Activated CD4-positive, alpha-beta T cell treated with anti-CD3 and anti-CD28 coated beads, Interleukin-10, Interleukin-2, amounts not matched to agents 100 ng/mL and 50 ng/mL, durations not matched to agents 16 hours and 8 hours (primary cell): ENCODE measurements at regions not wholly inside any gene's neighbourhood (a gene's known extent, or its start where the extent isn't known, plus 50 kb on each side); places are given as distances from the start of the nearest gene placed in this dataset.
"Not testable (repeated sequence)": the region's sequence is repeated elsewhere in the genome, so short reads cannot be mapped to it uniquely, and the experiment has no call there.

Experiments
- DNase-seq: peaks from one replicate; pipeline ENCODE4 v3.0.0-alpha.2; 2020

DNA sequence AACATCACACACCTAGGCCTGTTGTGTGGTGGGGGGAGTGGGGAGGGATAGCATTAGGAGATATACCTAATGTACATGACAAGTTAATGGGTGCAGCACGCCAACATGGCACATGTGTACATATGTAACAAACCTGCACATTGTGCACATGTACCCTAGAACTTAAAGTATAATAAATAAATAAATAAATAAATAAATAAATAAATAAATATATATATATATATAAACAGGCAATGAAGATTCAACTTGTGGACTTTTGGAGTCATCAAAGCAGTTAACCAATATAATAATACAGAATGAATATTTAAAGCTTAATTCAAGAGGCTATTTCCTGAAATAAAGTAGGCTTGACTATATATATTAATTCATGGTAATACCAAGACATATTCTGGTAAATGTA is 167.0 kb downstream of the FOXD2 start:
- DNase-seq = not testable (repeated sequence)

DNA sequence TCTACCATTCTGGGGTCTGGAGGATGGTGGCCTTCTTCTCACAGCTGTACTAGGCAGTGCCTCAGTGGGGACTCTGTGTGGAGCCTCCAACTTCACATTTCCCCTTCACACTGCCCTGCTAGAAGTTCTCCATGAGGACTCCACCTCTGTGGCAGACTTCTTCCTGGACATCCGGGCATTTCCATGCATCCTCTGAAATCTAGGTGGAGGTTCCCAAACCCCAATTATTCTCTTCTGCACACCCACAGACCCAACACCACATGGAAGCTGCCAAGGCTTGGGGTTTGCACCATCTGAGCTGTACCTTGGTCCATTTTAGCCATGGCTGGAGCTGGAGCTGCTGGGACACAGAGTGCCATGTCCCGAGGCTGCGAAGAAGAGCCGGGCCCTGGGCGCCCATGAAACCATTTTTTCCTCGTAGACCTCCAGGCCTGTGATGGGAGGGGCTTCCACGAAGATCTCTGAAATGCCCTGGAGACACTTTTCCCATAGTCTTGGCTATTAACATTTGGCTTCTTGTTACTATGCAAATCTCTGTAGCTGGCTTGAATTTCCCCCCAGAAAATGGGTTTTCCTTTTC is 170.5 kb downstream of the FOXD2 start:
- DNase-seq = no peak

DNA sequence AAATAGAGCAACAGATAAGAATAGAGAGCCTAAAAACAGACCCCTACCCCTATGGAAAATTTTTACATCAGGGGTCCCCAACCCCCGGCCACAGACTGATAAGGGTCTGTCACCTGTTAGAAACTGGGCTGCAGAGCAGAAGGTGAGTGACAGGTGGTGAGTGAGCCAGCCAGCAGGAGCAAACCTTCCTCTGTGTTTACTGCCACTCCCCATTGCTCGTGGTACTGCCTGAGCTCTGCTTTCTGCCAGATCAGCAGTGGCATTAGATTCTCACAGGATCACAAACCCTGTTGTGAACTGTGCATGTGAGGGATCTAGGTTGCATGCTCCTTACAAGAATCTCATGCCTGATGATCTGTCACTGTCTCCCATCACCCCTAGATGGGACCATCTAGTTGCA is 174.1 kb downstream of the FOXD2 start:
- no peak for DNase-seq

DNA sequence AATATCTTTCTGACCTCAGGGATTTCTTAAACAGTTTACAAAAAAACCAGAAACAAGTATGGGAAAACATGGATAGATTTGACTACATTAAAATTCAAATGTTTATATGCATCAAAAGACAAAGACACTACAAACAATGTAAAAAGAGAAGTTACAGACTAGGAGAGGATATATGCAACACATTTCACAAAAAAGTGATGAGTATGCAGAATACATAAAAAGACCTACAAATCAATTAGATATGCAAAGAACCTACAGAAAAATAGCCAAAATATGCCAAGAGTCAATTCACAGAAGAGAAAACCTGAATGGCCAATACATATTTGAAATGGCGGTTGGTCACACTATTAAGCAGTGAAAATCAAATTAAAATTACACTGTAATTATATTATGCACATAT is 175.0 kb downstream of the FOXD2 start:
- DNase-seq = no peak

DNA sequence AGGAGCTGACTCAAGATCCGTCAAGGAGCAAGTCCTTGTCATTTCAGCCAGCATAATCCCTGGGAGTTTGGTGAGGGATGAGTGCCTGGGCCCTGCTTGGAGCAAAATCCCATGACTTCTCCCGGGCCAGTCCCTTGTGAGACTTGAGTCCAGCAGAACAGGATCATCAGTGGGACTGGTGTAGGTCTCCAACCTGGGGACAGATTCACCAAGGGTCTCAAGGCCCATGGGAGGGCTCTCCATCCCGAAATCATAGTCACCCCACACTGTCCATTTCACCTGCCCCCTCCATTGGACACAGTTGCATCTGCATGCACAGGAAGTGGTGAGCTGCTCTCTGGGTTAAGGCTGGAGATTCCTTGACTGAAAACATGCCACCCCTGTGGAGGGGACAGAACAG is 178.2 kb downstream of the FOXD2 start:
- no peak for DNase-seq

DNA sequence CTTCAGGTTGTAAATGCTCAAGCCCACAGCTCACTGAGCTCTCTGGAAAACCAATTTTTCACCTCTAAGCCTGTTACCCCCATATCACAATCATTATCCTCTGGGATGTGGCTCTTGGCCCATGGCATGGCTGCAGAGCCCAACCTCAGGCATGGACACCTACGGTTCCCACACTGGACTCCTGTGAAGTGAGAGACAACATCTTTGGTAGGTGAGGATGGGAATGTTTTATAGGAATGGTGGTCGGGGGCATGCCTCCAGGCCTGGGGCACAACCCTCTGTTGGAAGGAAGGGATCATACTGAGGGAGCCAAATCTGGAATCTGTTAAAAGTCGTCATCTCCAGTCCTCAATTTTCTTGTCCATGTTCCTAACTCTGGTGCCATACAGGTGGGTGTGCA is 179.1 kb downstream of the FOXD2 start:
- DNase-seq = no peak

DNA sequence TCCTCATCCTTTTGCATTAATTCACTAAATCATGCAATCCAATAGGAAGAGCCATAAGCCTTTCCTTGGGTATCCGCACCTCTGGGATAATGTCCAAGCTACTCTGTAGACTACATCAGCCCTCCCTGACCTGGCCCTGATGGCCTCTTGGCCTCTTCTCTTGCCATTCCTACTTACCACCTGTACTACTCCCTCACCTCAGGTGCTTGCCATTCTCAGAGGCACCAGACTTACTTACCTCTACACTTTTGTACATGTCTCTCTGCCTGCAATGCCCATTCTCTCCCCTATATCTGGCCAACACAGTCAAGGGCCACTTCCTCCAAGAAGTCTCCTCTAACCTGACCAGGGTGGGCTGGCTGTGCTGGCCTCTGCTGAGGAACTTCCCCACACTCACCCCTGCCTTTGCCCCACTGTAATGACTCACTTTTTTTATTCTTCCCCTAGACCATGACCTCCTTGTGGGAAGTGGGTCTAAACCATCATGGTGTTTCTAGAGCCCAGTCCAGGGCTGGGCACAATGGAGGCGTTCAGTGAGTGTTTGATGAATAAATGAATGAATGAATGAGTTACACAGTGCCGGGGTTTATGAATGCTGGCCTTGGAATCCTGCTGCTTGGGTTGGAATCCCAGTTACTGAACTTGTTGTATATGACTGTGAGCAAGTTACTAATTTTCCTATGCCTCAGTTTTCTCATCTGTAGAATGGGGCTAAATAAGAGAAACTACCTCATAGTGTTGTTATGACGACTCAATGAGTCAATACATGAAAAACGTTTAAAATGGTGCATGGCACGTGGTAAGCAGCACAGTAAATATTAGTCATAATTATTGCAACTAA is 179.8 kb downstream of the FOXD2 start:
- peak; percentile 66 for DNase-seq

DNA sequence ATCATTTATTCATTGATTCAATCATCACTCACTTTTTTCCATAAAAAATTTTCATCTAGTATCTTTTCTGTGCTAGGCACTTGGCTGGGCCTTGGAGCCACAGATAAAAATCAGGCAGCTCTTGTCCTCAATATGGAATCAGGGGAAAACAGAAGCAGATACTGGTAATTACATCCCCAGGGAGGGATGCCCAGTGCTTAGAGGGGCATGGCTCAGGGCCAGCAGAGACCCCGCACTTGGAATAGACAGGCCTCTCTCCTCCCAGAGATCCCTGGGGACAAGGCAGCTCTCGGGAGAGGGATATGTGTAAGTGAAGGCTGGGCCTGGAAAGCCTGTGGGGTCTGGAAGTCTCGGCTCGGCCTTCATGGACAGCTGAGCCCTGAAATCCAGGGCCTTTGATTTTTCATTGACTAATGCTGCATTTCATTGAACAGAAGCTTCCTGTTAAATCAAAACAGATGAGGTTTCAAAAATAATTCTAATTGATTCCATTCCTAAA is 180.4 kb downstream of the FOXD2 start:
- DNase-seq = no peak

DNA sequence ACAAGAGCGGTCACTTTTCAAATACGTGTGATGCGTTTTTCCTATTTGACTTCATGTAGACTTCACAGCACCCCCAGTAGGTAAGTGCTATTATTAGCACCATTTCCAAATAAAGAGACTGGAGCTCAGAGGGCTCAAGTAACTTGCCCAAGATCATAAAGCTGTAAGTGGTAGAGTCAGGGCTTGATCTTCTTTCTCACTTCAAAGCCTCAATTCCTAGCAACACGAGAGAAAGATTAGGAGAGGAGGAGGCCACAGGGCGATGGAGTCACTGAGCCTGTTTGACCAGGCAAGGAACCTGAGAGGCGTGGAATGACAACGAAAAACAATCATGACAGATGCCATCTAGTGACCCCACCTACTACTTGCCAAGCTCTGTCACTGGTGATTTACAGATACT is 181.0 kb downstream of the FOXD2 start:
- DNase-seq = no peak

DNA sequence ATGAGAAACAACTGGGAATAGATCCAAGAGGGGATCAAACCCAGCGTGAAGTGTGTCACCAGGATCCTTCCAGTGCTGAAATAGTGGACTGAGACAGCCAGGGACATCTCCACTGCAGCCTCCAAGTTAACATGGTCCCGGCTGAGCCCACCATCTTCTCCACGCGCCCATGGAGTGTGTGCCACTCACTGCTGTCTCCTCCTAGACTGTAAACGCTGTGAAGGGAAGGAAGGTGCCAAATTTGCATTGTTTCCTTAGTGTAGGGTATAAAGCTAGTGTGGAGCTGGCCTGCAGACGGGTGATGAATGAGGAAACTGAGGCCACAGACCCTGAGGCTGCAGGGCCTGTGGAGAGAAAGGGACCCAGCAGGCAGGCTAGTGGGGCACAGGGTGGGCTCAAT is 183.6 kb downstream of the FOXD2 start:
- DNase-seq = no peak

DNA sequence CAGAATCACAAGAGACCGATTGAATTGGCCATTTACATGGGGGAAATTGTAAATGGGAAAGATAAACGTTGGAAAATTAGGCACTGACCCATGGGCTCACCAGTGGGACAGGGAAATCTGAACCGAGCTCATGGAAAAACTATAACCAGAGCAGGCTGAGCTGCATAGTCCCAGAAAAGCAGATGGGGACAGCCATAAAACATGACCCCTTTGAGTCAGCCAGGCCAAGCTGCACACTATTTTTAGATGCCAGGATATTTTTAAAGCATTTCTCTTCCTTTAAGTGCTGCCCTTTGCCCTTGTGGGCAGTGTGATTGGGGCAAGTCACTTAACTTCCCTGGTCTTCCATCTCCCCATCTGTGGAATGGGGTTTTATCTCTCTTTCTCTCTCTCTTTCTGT is 184.1 kb downstream of the FOXD2 start:
- DNase-seq = no peak

DNA sequence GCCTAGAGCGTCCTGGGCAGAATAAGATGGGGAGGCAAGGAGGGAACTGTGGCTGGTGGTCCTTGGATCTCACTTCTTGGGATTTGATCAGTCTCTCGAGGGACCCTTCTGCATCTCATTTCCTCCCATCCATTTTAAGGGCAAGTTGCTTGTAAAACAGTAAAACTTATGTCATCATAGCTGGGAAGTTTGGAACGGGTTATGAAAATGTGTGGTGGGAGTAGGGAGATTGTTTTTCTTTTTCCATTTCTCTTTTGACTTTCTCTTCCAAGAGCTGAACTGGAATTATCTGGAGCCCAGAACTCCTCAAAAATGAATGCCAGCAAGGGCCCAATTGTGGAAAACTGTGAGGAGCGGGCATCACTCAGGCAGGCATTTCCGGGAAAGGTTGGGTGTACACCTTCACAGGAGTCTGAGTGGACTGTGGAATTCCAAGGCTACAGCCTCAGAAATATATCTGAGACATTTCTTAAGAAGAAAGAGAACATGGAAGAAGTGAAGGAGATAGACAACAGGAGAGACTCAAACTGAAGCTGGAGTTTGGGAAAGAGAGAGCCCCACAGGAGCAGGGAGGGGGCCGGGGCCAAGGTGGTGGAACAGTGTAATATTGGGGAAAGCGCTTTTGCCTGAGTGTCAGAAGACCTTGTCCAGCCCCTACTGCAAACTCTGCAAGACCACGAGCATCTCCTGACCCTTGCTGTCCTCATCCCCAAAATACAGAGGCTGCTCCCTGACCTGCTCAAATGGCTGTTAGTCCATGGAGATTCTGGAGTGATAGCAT is 185.1 kb downstream of the FOXD2 start:
- DNase-seq = no peak

DNA sequence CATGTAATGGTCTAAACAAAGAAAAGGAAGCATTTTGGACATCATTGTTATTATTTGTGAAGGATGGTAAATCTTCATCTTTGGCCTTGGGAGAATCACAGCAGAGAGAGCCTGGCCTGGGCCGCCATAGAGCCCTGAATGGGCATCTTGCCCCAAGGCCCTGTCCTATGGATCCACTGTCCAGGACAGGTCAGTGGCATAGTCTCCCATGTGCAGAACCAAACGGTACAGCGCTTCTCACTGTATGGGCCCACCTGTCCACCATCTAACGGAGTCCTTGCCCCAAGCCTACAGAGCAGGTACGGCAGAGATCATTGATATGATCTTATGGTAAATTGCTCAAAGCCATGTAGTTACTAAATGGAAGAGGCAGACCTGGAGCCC is 185.7 kb downstream of the FOXD2 start:
- DNase-seq = no peak

DNA sequence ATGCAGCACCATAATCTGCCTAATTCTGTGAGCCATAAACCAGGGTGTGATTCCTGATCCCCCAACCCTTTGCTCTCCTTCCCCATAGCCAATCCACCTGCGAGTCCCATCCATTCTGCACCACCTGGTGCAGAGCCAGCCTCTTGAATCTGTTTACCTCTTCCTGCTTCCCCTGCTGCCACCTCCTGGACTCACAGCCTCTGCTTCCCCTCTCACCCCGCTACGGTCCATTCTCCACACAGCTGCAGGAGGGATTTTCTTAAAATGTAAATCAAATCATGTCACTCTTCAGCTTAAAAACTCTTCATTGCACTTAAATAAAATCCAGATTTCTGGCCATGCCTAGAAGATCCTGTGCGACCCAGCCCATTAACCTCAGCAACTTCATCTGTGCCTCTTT is 186.7 kb downstream of the FOXD2 start:
- DNase-seq = no peak

DNA sequence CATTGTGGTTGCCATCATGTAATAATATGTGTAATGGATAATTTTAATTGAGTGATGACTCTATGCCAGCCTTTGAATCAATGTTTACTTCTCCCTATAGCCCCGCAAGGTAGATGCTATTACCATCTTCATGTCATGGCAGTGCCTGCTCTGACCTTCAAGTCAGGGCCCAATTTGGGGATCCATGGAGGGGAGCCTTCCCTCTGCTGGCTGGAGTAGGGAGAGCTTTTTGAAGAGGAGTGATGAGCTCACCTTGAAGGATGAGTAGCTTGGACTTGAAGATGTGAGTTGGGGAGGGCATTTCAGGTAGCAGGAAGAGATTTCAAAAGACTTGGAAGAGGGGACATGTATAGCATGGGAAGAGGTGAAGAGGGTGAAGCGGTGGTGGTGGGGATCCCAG is 189.2 kb downstream of the FOXD2 start:
- DNase-seq = no peak

DNA sequence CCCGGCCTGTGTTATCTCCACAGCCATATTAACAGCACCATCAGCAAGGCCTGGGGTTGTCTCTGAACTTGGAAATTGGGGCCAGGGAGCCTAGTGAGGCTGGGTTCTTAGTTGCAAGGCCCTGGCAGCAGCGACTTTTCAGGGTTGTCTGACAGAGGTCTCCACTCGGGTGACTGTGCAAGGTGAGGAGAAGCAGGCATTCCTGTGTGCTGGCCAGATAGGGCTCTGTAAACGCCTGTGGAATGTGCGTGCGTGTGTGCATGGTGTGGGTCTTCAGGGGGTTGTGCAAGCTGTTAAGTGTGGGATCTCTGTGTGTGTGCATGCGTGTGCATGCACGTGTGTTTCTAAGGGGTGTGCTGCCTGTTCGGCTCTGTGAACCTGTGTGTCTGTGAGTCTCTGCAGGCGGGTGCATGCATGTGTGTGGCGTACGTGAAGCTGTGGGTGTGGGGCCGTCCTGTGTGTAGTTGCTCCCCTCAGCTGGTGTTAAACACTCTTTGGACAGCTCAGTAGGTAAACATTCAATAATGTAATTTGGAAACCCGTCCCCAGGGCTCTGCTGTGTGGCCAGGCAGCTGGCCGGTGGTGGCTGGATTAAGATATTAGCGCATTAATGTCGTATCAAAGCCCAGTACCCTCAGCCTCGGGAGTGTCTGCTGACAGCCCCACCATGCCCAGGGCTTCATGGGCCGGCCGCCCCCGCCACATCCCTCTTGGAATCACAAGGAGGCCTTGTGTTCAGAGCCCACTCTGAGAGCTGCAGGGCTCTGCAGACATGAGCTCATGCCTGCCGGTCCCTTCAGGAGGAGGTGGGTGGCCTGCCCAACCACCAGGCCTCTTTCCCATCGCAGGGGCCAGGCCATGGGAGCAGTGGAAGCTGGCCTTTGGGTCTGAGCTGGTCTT is 189.9 kb downstream of the FOXD2 start:
- no peak for DNase-seq

DNA sequence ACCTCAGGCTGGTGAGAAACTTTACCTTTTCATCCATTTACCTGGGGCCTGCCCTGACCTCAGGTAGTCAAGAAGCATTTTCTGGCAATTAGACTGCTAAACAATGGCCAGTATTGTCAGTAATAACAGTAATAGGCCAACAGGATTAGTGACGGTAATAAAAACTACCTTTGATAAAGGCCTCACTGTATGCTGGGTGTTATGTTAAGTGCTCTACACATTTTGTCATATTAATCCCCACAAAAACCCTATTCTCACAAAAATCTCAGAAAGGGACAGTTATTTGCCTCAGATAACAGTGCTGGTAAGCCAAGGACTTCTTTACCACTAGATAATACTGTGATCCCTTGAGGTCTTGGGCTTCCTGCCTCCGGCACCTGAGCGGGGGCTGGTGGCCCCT is 191.4 kb downstream of the FOXD2 start:
- DNase-seq = no peak

DNA sequence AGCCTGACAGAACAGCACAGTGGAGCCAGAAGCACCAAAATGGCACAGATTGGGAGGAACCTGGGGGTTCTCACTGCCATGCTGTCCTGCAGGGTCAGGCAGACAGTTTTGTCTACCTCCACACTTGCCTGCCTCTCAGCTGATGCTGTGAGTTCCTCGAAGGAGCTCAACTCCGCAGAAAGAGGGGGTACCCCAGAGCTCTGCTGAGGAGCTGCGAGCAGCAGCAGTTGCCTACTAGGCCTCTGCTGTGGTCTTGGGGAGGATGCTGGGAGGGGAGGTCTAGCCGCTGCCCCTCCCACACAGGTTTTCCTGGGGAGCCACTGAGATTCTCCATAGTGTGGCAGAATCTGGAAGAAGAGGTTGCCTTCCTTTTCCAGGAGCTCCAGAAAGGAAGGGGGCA is 192.5 kb downstream of the FOXD2 start:
- DNase-seq = no peak

DNA sequence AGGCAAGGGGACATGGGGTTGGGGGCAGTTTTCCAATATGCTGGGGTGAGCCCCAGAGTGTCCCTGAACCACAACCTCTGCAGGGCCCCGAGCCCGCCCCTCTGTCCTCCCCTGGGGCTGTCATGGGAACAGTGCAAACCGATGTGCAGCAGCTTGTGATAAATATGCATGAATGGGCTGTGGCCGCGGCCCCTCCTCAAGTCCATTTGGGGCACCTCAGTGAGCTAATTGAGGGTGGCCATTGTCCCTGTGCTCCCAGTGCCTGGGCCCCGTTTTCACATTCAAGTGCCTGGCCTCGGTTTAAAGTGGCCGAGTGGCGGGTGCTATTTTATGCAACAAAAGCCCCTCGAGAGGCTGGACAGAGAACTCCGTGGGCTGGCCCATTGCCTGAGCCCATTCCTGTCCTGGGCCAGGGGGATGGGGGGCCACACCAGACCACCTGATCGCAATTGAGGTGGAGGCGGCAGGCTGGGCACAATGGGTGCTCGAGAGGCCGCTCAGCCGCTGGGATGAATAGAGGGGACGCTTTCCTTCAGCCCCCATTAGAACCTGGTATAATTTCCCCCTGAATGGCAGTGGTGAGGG is 193.7 kb downstream of the FOXD2 start:
- no peak for DNase-seq

DNA sequence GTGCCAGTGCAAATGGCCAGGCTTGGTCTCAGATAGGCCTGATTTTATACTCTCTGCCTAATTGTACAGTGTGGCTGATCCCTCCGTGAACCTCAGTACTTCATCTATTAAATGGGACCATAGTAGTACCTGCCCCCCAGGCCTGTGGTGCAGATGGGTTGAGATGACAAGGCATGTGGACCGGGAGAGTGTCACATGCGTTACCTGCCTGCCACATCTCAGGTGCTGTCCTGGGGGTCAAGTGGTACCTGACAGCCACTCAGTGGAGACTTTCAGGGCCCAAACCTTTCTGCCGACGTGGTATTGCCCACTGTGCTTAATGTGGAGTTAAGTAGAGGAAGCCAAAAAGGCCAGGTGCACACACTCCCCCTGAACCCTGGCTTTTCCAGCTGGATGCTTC is 197.3 kb downstream of the FOXD2 start:
- DNase-seq = no peak

DNA sequence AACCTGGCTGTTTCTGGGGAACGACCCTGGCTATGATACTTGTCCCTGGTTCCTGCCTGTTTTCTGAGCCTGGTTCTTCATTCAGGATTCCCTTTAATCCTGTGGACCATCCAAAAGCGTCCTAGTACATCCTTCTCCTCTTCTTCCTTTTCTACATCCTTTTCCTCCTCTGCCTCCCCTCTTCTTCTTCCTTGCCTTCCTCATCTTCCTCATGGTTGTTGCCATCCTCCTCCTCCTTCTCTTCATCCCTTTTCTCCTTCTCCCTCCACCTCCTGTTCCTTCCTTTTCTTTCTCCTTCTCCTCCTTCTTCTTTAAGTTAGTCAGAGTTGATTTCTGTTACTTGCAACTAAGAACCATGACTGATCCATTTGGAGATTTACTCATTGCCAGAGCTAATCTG is 197.8 kb downstream of the FOXD2 start:
- no peak for DNase-seq

DNA sequence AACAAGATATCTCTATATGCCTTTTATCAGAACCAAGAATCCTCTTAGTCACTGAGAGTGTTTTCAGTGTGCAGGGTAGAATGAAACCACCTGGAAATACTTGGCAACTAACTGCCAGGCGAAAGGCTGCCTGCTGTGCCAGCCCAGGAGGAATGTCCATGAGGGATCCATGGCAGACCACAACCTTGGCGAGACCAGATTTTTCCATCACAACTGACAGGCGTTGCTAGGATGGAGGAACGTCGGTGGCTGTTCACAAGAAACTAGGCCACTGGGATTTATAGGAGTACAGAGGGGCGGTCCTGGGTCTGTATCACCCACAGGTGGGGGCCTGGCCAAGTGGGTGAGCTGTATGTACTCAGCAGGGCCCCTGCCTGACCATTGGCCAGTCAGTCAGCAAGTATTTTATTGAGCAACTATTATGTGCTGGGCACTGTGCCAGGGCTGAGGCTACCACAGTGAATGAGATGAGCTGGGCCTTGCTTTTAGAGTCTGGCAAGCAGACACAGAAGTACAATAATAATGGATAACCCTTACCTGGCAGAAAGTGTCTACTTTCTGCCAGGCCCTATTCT is 199.4 kb downstream of the FOXD2 start:
- DNase-seq = no peak
